Left ventricle myocardium inferior (tissue), 1 donor: ENCODE measurements at regions not wholly inside any gene's neighbourhood (a gene's known extent, or its start where the extent isn't known, plus 50 kb on each side); places are given as distances from the start of the nearest gene placed in this dataset.

Experiments used
- DNase-seq: peaks from one replicate; pipeline ENCODE4 v3.0.0-alpha.2; 2020
- H3K27ac ChIP-seq: fragments of 200-600 bp; replicated peaks from 2 replicates; pipeline ENCODE4 v1.8.0; 2021
- H3K27me3 ChIP-seq: fragments of 200-600 bp; 2 replicates; pipeline ENCODE4 v1.8.0; 2021; ENCODE audit warnings: low read depth
- H3K36me3 ChIP-seq: fragments of 200-600 bp; 2 replicates; pipeline ENCODE4 v1.8.0; 2021
- H3K4me1 ChIP-seq: fragments of 200-600 bp; 2 replicates; pipeline ENCODE4 v1.8.0; 2021
- H3K4me3 ChIP-seq: fragments of 200-600 bp; 2 replicates; pipeline ENCODE4 v1.8.0; 2021; ENCODE audit warnings: mild to moderate bottlenecking, moderate library complexity
- H3K9me3 ChIP-seq: fragments of 200-600 bp; replicated peaks from 2 replicates; pipeline ENCODE4 v1.8.0; 2021
- intact Hi-C: fragments of 100-400 bp; cut with micrococcal nuclease; formaldehyde crosslinking; loops from one replicate; pipeline ENCODE4 v1.11.0; 2022
- TF ChIP-seq, protein P1 (sequence below): fragments of 200-600 bp; IDR thresholded peaks from 2 replicates; pipeline ENCODE4 v1.8.0; 2021; ENCODE audit warnings: antibody characterized with exemption, mild to moderate bottlenecking, borderline replicate concordance
- donor health status: DM: no; HTN: yes; CAD: no; lungs with severe emphysema.

DNA sequence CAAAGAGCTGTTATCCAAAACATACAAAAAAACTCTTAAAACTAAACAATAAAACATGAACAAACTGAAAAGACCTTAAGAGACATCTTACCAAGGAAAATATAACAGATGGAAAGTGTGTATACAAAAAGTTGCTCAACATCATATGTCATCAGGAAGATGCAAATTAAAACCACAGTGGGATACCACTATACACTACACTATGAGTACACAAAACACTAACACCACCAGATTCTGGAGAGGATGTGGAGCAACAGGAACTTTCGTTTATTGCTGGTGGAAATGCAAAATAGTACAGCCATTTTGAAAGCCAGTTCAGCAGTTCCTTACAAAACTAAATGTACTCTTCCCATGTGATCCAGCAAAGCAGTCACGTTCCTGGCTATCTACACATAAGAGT, 221.4 kb downstream of the CMPK2 start:
- no peak for DNase-seq
- no peaks in the 10 kb centered on the region for H3K9me3 ChIP-seq
- no peak overlapping the region for H3K27ac ChIP-seq
- intact Hi-C loops, result no loop called here
- no peaks in the 10 kb centered on the region for H3K4me1 ChIP-seq
- no peaks in the 10 kb centered on the region for H3K36me3 ChIP-seq
- TF ChIP-seq, protein P1, sequence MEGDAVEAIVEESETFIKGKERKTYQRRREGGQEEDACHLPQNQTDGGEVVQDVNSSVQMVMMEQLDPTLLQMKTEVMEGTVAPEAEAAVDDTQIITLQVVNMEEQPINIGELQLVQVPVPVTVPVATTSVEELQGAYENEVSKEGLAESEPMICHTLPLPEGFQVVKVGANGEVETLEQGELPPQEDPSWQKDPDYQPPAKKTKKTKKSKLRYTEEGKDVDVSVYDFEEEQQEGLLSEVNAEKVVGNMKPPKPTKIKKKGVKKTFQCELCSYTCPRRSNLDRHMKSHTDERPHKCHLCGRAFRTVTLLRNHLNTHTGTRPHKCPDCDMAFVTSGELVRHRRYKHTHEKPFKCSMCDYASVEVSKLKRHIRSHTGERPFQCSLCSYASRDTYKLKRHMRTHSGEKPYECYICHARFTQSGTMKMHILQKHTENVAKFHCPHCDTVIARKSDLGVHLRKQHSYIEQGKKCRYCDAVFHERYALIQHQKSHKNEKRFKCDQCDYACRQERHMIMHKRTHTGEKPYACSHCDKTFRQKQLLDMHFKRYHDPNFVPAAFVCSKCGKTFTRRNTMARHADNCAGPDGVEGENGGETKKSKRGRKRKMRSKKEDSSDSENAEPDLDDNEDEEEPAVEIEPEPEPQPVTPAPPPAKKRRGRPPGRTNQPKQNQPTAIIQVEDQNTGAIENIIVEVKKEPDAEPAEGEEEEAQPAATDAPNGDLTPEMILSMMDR, result no peak
- peaks cover 8% of the 10 kb centered on the region for H3K27me3 ChIP-seq
- no peak overlapping the region for H3K4me3 ChIP-seq

- intact Hi-C loops, result no loop called here
- TF ChIP-seq, protein P1, result no peak
- no peaks in the 10 kb centered on the region for H3K4me1 ChIP-seq
- H3K36me3 ChIP-seq, result no peaks in the 10 kb centered on the region
- DNase-seq, result no peak
- no peak overlapping the region for H3K4me3 ChIP-seq
- H3K27ac ChIP-seq, result no peak overlapping the region
- peaks cover 14% of the 10 kb centered on the region for H3K27me3 ChIP-seq
- H3K9me3 ChIP-seq, result no peaks in the 10 kb centered on the region
Measured at GRCh38 chr2:6645004-6645403, 220.7 kb downstream of the CMPK2 start.

GRCh38 chr2:6645672-6646071, 220.0 kb downstream of the CMPK2 start:
- TF ChIP-seq, protein P1, result no peak

GRCh38 chr2:6647046-6647445, 218.7 kb downstream of the CMPK2 start:
- intact Hi-C loops, result no loop called here
- H3K36me3 ChIP-seq, result no peaks in the 10 kb centered on the region
- peaks cover 14% of the 10 kb centered on the region for H3K27me3 ChIP-seq
- TF ChIP-seq, protein P1, result no peak
- H3K4me3 ChIP-seq, result no peak overlapping the region
- H3K27ac ChIP-seq, result no peak overlapping the region
- no peaks in the 10 kb centered on the region for H3K4me1 ChIP-seq
- DNase-seq, result no peak
- no peaks in the 10 kb centered on the region for H3K9me3 ChIP-seq

More at GRCh38 chr2:6645672-6646071, 220.0 kb downstream of the CMPK2 start:
- no peaks in the 10 kb centered on the region for H3K9me3 ChIP-seq
- intact Hi-C loops, result no loop called here
- H3K4me3 ChIP-seq, result no peak overlapping the region
- H3K27me3 ChIP-seq, result peaks cover 14% of the 10 kb centered on the region
- no peaks in the 10 kb centered on the region for H3K4me1 ChIP-seq
- H3K27ac ChIP-seq, result no peak overlapping the region
- DNase-seq, result no peak
- no peaks in the 10 kb centered on the region for H3K36me3 ChIP-seq

DNA sequence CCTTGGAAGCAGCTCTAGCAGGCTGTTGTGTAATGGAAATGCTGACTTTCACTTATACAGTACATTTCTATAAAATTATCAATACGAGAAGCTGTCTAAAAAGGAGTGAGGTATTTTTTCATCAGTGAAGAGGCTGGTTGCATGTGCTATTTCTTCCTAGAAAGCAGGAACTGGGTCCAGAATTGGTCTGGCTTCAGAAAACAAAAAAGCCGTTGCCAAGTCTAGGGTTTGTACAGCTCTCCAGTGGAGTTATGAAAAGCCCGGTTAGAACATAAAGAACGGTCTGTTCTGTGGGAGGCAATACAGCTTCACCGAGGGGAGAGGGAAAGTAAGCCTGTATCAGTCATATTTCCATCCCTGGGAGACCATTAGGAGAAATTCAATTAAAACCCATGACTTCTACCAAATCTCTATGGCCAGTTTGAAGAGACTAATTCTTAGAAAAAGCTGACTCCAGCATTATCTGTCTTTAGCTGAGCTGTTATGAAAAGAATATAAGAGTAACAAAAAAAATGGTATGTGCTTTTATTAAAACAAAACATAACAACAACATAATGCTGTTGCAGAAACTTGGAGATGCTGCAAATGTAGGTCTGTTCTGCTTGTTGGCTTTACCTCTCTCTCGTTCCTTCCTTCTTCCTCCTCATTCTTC, 217.0 kb downstream of the CMPK2 start:
- Histone ChIP-seq H3K4me3 (no peak overlapping the region), H3K36me3 (no peaks in the 10 kb centered on the region), H3K27me3 (peaks cover 14% of the 10 kb centered on the region), H3K9me3 (no peaks in the 10 kb centered on the region), H3K27ac (no peak overlapping the region), H3K4me1 (no peaks in the 10 kb centered on the region)
- intact Hi-C loops, result no loop called here
- TF ChIP-seq, protein P1, result no peak
- no peak for DNase-seq
